ENCODE measurements at regions not wholly inside any gene's neighbourhood (a gene's known extent, or its start where the extent isn't known, plus 50 kb on each side); places are given as distances from the start of the nearest gene placed in this dataset.

GRCh38 chr16:22691335-22691734, 122.6 kb upstream of the HS3ST2 start:
- no peak overlapping the region for H3K4me3 Mint-ChIP-seq

More at GRCh38 chr16:22691335-22691734, 122.6 kb upstream of the HS3ST2 start:
- Histone ChIP-seq H3K4me1 (ENCODE audit: insufficient read depth) (no peaks in the 10 kb centered on the region), H3K4me2 (no peak overlapping the region), H3K27ac (ENCODE audit: low read depth) (no peak overlapping the region), H3F3A (replicated peaks; ENCODE audit: low read depth) (no peaks in the 10 kb centered on the region), H3K79me2 (replicated peaks; ENCODE audit: insufficient read depth) (no peaks in the 10 kb centered on the region), H3K27me3 (ENCODE audit: insufficient read depth) (no peaks in the 10 kb centered on the region), H2AFZ (no peak overlapping the region), H3K36me3 (ENCODE audit: insufficient read depth) (peaks cover 8% of the 10 kb centered on the region; the same call in 1 of the 2 replicates), H4K20me1 (replicated peaks; ENCODE audit: insufficient read depth) (no peaks in the 10 kb centered on the region), H3K4me3 (no peak overlapping the region), H3K9me2 (ENCODE audit: insufficient read depth) (peaks cover 11% of the 10 kb centered on the region; the same call in 1 of the 2 replicates)
- TF ChIP-seq CREB1 (CRISPR knock-in tag; IDR thresholded peaks at IDR 0.05; ENCODE audit: low read depth) (no peak), ZNF331 (CRISPR knock-in tag; IDR thresholded peaks at IDR 0.05; ENCODE audit: low read depth) (no peak), JUNB (IDR thresholded peaks at IDR 0.05; ENCODE audit: unreplicated experiment) (no peak), NANOG (IDR thresholded peaks at IDR 0.05; ENCODE audit: borderline replicate concordance) (no peak), EZH2phosphoT487 (IDR thresholded peaks at IDR 0.05; ENCODE audit: unreplicated experiment) (no peak), ETS1 (IDR thresholded peaks at IDR 0.05) (no peak), ZNF462 (CRISPR knock-in tag; IDR thresholded peaks at IDR 0.05) (no peak), STAT1 (IDR thresholded peaks at IDR 0.05; ENCODE audit: unreplicated experiment) (no peak), ZNF114 (CRISPR knock-in tag; IDR thresholded peaks at IDR 0.05) (no peak), REST (IDR thresholded peaks at IDR 0.05; ENCODE audit: unreplicated experiment) (no peak), CTCF (conservative IDR thresholded peaks at IDR 0.05; ENCODE audit: low read depth in 2 of 2) (no peak), POLR2AphosphoS5 (IDR thresholded peaks at IDR 0.05; ENCODE audit: low read depth) (no peak)
- Mint-ChIP-seq H3K36me3 (ENCODE audit: low read depth) (peaks cover 4% of the 10 kb centered on the region; the same call in 2 of the 3 replicates), H3K4me1 (no peaks in the 10 kb centered on the region), H3K27me3 (ENCODE audit: insufficient read depth, low read depth, poor library complexity) (no peaks in the 10 kb centered on the region), H3K9me3 (peaks cover 8% of the 10 kb centered on the region; the same call in 2 of the 3 replicates), H3K27ac (no peak overlapping the region)
- ATAC-seq (no peak), DNase-seq (ENCODE audit: low spot score) (no peak)
